Neural progenitor cell (in vitro differentiated cells): ENCODE measurements at regions not wholly inside any gene's neighbourhood (a gene's known extent, or its start where the extent isn't known, plus 50 kb on each side); places are given as distances from the start of the nearest gene placed in this dataset.

Experiments used
- DNase-seq: peaks from one replicate; pipeline ENCODE4 v3.0.0-alpha.2; 2016; ENCODE audit warnings: low spot score
- H2AFZ ChIP-seq: fragments of 200-600 bp; sonication (generic); replicated peaks from 2 replicates; pipeline ENCODE4 v1.6.1; 2016; ENCODE audit warnings: antibody characterized with exemption
- H3F3A ChIP-seq: fragments of 200-600 bp; sonication (generic); 2 replicates; pipeline ENCODE4 v1.6.1; 2016; ENCODE audit warnings: antibody characterized with exemption, low read depth
- H3K27ac ChIP-seq: fragments of 200-600 bp; sonication (generic); 2 replicates; pipeline ENCODE4 v1.5.1; 2016; ENCODE audit warnings: mild to moderate bottlenecking
- H3K27me3 ChIP-seq: fragments of 200-600 bp; sonication (generic); 2 replicates; pipeline ENCODE4 v1.6.1; 2016; ENCODE audit warnings: mild to moderate bottlenecking, moderate library complexity
- H3K36me3 ChIP-seq: fragments of 200-600 bp; sonication (generic); 2 replicates; pipeline ENCODE4 v1.5.1; 2016
- H3K4me1 ChIP-seq: fragments of 200-600 bp; sonication (generic); 2 replicates; pipeline ENCODE4 v1.6.1; 2016; ENCODE audit warnings: mixed run types
- H3K4me2 ChIP-seq: fragments of 200-600 bp; sonication (generic); 2 replicates; pipeline ENCODE4 v1.6.1; 2016
- H3K4me3 ChIP-seq: fragments of 200-600 bp; sonication (generic); 2 replicates; pipeline ENCODE4 v1.5.1; 2016
- H3K79me2 ChIP-seq: fragments of 200-600 bp; sonication (generic); 2 replicates; pipeline ENCODE4 v1.6.1; 2016; ENCODE audit warnings: low read depth
- H3K9ac ChIP-seq: fragments of 200-600 bp; sonication (generic); 2 replicates; pipeline ENCODE4 v1.6.1; 2016
- H3K9me3 ChIP-seq: fragments of 200-600 bp; sonication (generic); 2 replicates; pipeline ENCODE4 v1.5.1; 2016; ENCODE audit warnings: low read depth
- H4K20me1 ChIP-seq: fragments of 200-600 bp; sonication (generic); 2 replicates; pipeline ENCODE4 v1.6.1; 2016; ENCODE audit warnings: low read depth
- H3K27ac Mint-ChIP-seq: 3 replicates; pipeline ENCODE4 v1.8.0; 2021; ENCODE audit warnings: mixed read lengths
- H3K27me3 Mint-ChIP-seq: 2 replicates; pipeline ENCODE4 v1.8.0; 2022; ENCODE audit warnings: low read depth, mild to moderate bottlenecking, inconsistent platforms, moderate library complexity, mixed read lengths; ENCODE audit not compliant: insufficient read depth
- H3K36me3 Mint-ChIP-seq: 3 replicates; pipeline ENCODE4 v1.8.0; 2021; ENCODE audit warnings: mixed read lengths
- H3K4me1 Mint-ChIP-seq: 3 replicates; pipeline ENCODE4 v1.8.0; 2021; ENCODE audit warnings: mixed read lengths
- H3K4me3 Mint-ChIP-seq: 3 replicates; pipeline ENCODE4 v1.8.0; 2021; ENCODE audit warnings: mild to moderate bottlenecking, moderate library complexity, mixed read lengths
- H3K9me3 Mint-ChIP-seq: 3 replicates; pipeline ENCODE4 v1.8.0; 2020; ENCODE audit warnings: mixed read lengths
- EZH2 ChIP-seq: fragments of 200-600 bp; sonication (generic); IDR thresholded peaks from 2 replicates; pipeline ENCODE4 v1.6.1; 2017; ENCODE audit warnings: antibody characterized with exemption, mild to moderate bottlenecking, moderate library complexity
- EZH2phosphoT487 ChIP-seq: fragments of 200-600 bp; sonication (generic); IDR thresholded peaks from 2 replicates; pipeline ENCODE4 v1.6.1; 2017; ENCODE audit warnings: antibody characterized with exemption
- TF ChIP-seq, protein P1 (sequence below): fragments of 200-600 bp; sonication (generic); IDR thresholded peaks from 2 replicates; pipeline ENCODE4 v1.5.1; 2017; ENCODE audit warnings: antibody characterized with exemption, mild to moderate bottlenecking

DNA sequence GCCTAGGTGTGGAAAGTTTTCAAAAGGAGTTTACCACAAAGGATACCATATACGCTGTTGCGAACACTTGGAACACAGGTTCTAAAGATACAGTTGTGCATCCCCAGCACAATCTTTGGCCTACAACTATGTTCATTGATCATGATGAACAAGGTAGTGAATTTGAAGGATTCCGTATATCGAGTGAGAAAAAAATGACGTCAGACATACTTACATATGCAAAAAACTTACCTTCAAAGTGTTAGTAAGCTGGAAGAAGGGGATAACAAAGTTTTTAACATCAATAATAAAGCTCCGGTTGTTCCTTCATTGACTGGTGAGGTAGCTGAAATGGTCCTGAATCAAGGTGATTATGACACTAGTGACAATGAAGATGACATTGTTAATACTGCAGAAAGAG lies 133.9 kb upstream of the PDE3A start:
- H3K36me3 Mint-ChIP-seq = peaks cover 2% of the 10 kb centered on the region
- H3K4me1 Mint-ChIP-seq = no peaks in the 10 kb centered on the region
- no peaks in the 10 kb centered on the region for H3K9me3 ChIP-seq
- no peak overlapping the region for H3K27ac Mint-ChIP-seq
- no peak overlapping the region for H3K4me3 Mint-ChIP-seq
- H3K27me3 Mint-ChIP-seq = peaks cover 6% of the 10 kb centered on the region
- no peak overlapping the region for H2AFZ ChIP-seq
- H4K20me1 ChIP-seq = no peaks in the 10 kb centered on the region
- no peaks in the 10 kb centered on the region for H3K4me1 ChIP-seq
- TF ChIP-seq, protein P1, sequence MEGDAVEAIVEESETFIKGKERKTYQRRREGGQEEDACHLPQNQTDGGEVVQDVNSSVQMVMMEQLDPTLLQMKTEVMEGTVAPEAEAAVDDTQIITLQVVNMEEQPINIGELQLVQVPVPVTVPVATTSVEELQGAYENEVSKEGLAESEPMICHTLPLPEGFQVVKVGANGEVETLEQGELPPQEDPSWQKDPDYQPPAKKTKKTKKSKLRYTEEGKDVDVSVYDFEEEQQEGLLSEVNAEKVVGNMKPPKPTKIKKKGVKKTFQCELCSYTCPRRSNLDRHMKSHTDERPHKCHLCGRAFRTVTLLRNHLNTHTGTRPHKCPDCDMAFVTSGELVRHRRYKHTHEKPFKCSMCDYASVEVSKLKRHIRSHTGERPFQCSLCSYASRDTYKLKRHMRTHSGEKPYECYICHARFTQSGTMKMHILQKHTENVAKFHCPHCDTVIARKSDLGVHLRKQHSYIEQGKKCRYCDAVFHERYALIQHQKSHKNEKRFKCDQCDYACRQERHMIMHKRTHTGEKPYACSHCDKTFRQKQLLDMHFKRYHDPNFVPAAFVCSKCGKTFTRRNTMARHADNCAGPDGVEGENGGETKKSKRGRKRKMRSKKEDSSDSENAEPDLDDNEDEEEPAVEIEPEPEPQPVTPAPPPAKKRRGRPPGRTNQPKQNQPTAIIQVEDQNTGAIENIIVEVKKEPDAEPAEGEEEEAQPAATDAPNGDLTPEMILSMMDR = no peak
- TF ChIP-seq EZH2phosphoT487 = no peak
- no peak for TF ChIP-seq EZH2
- H3K36me3 ChIP-seq = no peaks in the 10 kb centered on the region
- H3F3A ChIP-seq = no peaks in the 10 kb centered on the region
- H3K4me2 ChIP-seq = no peak overlapping the region
- no peak overlapping the region for H3K4me3 ChIP-seq
- DNase-seq = no peak
- no peak overlapping the region for H3K9ac ChIP-seq
- H3K27ac ChIP-seq = no peak overlapping the region
- H3K27me3 ChIP-seq = no peaks in the 10 kb centered on the region
- H3K9me3 Mint-ChIP-seq = peaks cover 23% of the 10 kb centered on the region
- no peaks in the 10 kb centered on the region for H3K79me2 ChIP-seq

DNA sequence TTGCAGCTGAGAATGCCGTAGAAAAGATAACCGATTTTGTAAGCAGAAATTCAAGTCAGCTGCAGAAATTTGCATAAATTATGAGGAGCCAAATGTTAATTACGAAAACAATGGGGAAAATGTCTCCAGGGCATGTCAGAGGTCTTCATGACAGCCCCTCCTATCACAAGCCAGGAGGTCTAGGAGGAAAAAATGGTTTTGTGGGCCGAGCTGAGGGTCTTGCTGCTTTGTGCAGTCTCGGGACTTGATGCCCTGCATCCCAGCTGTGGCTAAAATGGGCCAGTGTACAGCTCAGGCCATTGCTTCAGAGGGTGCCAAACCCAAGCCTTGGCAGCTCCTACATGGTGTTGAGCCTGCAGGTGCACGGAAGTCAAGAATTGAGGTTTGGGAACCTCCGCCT lies 131.2 kb upstream of the PDE3A start:
- H3K79me2 ChIP-seq = no peaks in the 10 kb centered on the region
- Mint-ChIP-seq H3K27me3 (peaks cover 3% of the 10 kb centered on the region), H3K4me3 (no peak overlapping the region), H3K36me3 (peaks cover 2% of the 10 kb centered on the region), H3K9me3 (peaks cover 8% of the 10 kb centered on the region), H3K27ac (no peak overlapping the region), H3K4me1 (no peaks in the 10 kb centered on the region)
- no peak overlapping the region for H3K9ac ChIP-seq
- no peak overlapping the region for H3K4me2 ChIP-seq
- H3K4me3 ChIP-seq = no peak overlapping the region
- TF ChIP-seq, protein P1 = no peak
- TF ChIP-seq EZH2 (no peak), EZH2phosphoT487 (no peak)
- no peaks in the 10 kb centered on the region for H3K27me3 ChIP-seq
- H3K36me3 ChIP-seq = no peaks in the 10 kb centered on the region
- no peaks in the 10 kb centered on the region for H3K4me1 ChIP-seq
- DNase-seq = no peak
- no peak overlapping the region for H3K27ac ChIP-seq
- no peaks in the 10 kb centered on the region for H3F3A ChIP-seq
- no peaks in the 10 kb centered on the region for H4K20me1 ChIP-seq
- no peak overlapping the region for H2AFZ ChIP-seq
- H3K9me3 ChIP-seq = no peaks in the 10 kb centered on the region

DNA sequence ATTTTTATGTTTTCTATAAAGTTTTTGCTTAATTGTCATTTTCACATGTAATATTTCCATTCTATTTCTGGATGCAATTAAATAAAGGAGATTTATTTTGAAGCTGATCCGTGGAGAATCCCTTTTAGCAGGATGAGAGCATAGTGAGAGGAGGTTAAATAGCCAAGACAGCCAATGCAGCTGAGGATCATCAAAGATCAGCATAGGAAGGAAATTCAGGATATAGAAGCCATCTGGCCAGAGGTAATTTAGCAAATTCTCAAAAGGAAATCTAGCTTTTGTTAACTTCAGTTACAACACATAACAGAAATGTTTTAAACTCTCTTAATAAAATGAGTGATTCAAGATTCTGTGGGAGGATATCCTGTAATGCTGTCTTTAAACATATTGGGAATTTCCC lies 122.8 kb upstream of the PDE3A start:
- Histone ChIP-seq H3K4me2 (no peak overlapping the region), H3K9ac (no peak overlapping the region), H3K79me2 (no peaks in the 10 kb centered on the region), H3F3A (no peaks in the 10 kb centered on the region), H3K27me3 (no peaks in the 10 kb centered on the region), H3K4me3 (no peak overlapping the region), H3K4me1 (no peaks in the 10 kb centered on the region), H4K20me1 (no peaks in the 10 kb centered on the region), H3K9me3 (no peaks in the 10 kb centered on the region), H3K27ac (no peak overlapping the region), H2AFZ (no peak overlapping the region), H3K36me3 (no peaks in the 10 kb centered on the region)
- DNase-seq = no peak
- no peak for TF ChIP-seq EZH2
- no peak for TF ChIP-seq EZH2phosphoT487
- TF ChIP-seq, protein P1 = no peak
- H3K36me3 Mint-ChIP-seq = no peaks in the 10 kb centered on the region
- peaks cover 3% of the 10 kb centered on the region for H3K4me1 Mint-ChIP-seq
- H3K9me3 Mint-ChIP-seq = peaks cover 20% of the 10 kb centered on the region
- H3K27ac Mint-ChIP-seq = no peak overlapping the region
- H3K4me3 Mint-ChIP-seq = no peak overlapping the region
- no peaks in the 10 kb centered on the region for H3K27me3 Mint-ChIP-seq

DNA sequence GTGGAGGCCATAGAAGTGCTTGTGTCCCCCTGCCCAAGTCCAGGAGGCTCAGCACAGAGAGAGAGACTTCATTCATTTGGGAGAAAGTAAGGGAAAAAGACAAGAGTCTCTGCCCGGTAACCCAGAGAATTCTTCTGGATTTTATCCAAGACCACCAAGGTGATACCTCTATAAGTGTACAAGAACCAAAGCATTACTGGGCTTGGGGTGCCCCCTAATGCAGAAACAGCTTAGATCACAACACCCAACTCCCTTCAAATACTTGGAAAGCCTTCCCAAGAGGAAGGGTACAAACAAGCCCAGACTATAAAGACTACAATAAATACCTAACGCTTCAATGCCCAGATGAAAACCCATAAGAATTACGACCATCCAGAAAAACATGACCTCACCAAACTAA lies 119.7 kb upstream of the PDE3A start:
- Mint-ChIP-seq H3K36me3 (no peaks in the 10 kb centered on the region), H3K4me3 (no peak overlapping the region), H3K27ac (no peak overlapping the region), H3K9me3 (peaks cover 20% of the 10 kb centered on the region), H3K27me3 (peaks cover 2% of the 10 kb centered on the region), H3K4me1 (peaks cover 3% of the 10 kb centered on the region)
- Histone ChIP-seq H3K9me3 (no peaks in the 10 kb centered on the region), H3F3A (no peaks in the 10 kb centered on the region), H3K27ac (no peak overlapping the region), H3K27me3 (no peaks in the 10 kb centered on the region), H3K36me3 (no peaks in the 10 kb centered on the region), H3K79me2 (no peaks in the 10 kb centered on the region), H3K4me3 (no peak overlapping the region), H4K20me1 (no peaks in the 10 kb centered on the region), H2AFZ (no peak overlapping the region), H3K4me2 (no peak overlapping the region), H3K9ac (no peak overlapping the region), H3K4me1 (no peaks in the 10 kb centered on the region)
- TF ChIP-seq, protein P1 = peak; percentile 38
- TF ChIP-seq EZH2 = no peak
- DNase-seq = peak; percentile 17
